HCT116 (cell line): ENCODE measurements at regions not wholly inside any gene's neighbourhood (a gene's known extent, or its start where the extent isn't known, plus 50 kb on each side); places are given as distances from the start of the nearest gene placed in this dataset.

ENCODE experiments used
- ATAC-seq: fragments of 200-7000 bp; cut with Tn5 transposase; 2 replicates; pipeline ENCODE4 v1.9.1; 2020; ENCODE audit warnings: mild to moderate bottlenecking, moderate library complexity
- BruUV-seq: library from RNA; stranded (reverse); fragments of 400-500 nt; replicated peaks from 2 replicates; lab custom pipeline; 2021; lab: Mats Ljungman, UMichigan
- CTCF ChIA-PET: fragments of 300-600 bp; sonication (Branson Sonifier 250); formaldehyde crosslinking; loops from one replicate; lab custom pipeline; 2021; ENCODE audit warnings: antibody characterized with exemption; lab: Charles Lee
- POLR2A ChIA-PET: fragments of 300-600, 350-600 bp; sonication (Branson Sonifier 250); formaldehyde crosslinking; loops from one replicate; lab custom pipeline; 2021; ENCODE audit warnings: antibody characterized with exemption; lab: Charles Lee
- RAD21 ChIA-PET, 2 experiments: fragments of 300-600 bp; sonication (Branson Sonifier 250); formaldehyde crosslinking; loops; one replicate each; lab custom pipeline; 2023; ENCODE audit warnings: low total read pairs in 2 of 2; ENCODE audit not compliant: uncharacterized antibody in 2 of 2, unreplicated experiment in 2 of 2, low non-redundant PET in 1 of 2; lab: Charles Lee
- DNase-seq: peaks from one replicate; pipeline ENCODE4 v3.0.0-alpha.2; 2010; ENCODE audit warnings: low read depth, low spot score
- H2AFZ ChIP-seq: fragments of 200-600 bp; shearing (Covaris generic), sonication (generic); 2 replicates; pipeline ENCODE4 v1.6.1; 2017; ENCODE audit warnings: low read depth, mixed run types, mixed read lengths, antibody characterized with exemption, low read length; ENCODE audit not compliant: poor library complexity, severe bottlenecking
- H3K27ac ChIP-seq: 2 replicates; pipeline ENCODE4 v1.5.1; 2012; ENCODE audit warnings: low read depth, low read length
- H3K27me3 ChIP-seq: fragments of 200-600 bp; sonication (generic); 2 replicates; pipeline ENCODE4 v1.6.1; 2016; ENCODE audit warnings: mixed run types, low read length, mixed read lengths; ENCODE audit not compliant: insufficient read depth
- H3K36me3 ChIP-seq, 2 experiments: fragments of 200-500 bp in 1 of 2; fragments of 200-600 bp in 1 of 2; sonication (Bioruptor generic) in 1 of 2; sonication (generic) in 1 of 2; 2 replicates each; pipeline versions ENCODE4 v1.5.1 to v1.6.1; 2014 to 2016; ENCODE audit warnings: low read length in 2 of 2, inconsistent platforms in 1 of 2, mixed read lengths in 1 of 2, mixed run types in 1 of 2; ENCODE audit not compliant: insufficient read depth in 2 of 2, control insufficient read depth in 1 of 2
- H3K4me1 ChIP-seq, 2 experiments: fragments of 200-600 bp in 1 of 2; sonication (generic) in 1 of 2; 2 replicates each; pipeline versions ENCODE4 v1.5.1 to v1.6.1; 2012 to 2017; ENCODE audit warnings: low read length in 2 of 2, inconsistent platforms in 1 of 2, mild to moderate bottlenecking in 1 of 2, mixed read lengths in 1 of 2, mixed run types in 1 of 2, moderate library complexity in 1 of 2; ENCODE audit not compliant: insufficient read depth in 2 of 2, control insufficient read depth in 1 of 2
- H3K4me2 ChIP-seq: fragments of 200-600 bp; sonication (generic); 2 replicates; pipeline ENCODE4 v1.6.1; 2017; ENCODE audit warnings: mixed run types, low read length, mixed read lengths
- H3K4me3 ChIP-seq, 2 experiments: fragments of 200-600 bp in 1 of 2; sonication (generic) in 1 of 2; replicated peaks in 1 of 2; 2 replicates each; pipeline ENCODE4 v1.5.1; 2011 to 2016; ENCODE audit warnings: low read length in 2 of 2, control low read depth in 1 of 2, low read depth in 1 of 2, mild to moderate bottlenecking in 1 of 2, mixed read lengths in 1 of 2, mixed run types in 1 of 2
- H3K79me2 ChIP-seq: fragments of 200-600 bp; sonication (generic); 2 replicates; pipeline ENCODE4 v1.6.1; 2017; ENCODE audit warnings: mild to moderate bottlenecking, mixed run types, low read length, moderate library complexity, mixed read lengths; ENCODE audit not compliant: insufficient read depth
- H3K9ac ChIP-seq: fragments of 200-600 bp; sonication (generic); 2 replicates; pipeline ENCODE4 v1.6.1; 2016; ENCODE audit warnings: low read length, mixed read lengths
- H3K9me2 ChIP-seq: fragments of 200-600 bp; sonication (generic), shearing (Covaris generic); 2 replicates; pipeline ENCODE4 v1.6.1; 2017; ENCODE audit warnings: mixed run types, mild to moderate bottlenecking, moderate library complexity; ENCODE audit not compliant: insufficient read depth
- H3K9me3 ChIP-seq, 2 experiments: fragments of 200-500 bp in 1 of 2; fragments of 200-600 bp in 1 of 2; sonication (Bioruptor generic) in 1 of 2; sonication (generic) in 1 of 2; 2 replicates each; pipeline ENCODE4 v1.6.1; 2014 to 2017; ENCODE audit warnings: low read length in 2 of 2, mixed read lengths in 2 of 2, inconsistent platforms in 1 of 2, low read depth in 1 of 2, mild to moderate bottlenecking in 1 of 2, mixed run types in 1 of 2, moderate library complexity in 1 of 2; ENCODE audit not compliant: control insufficient read depth in 1 of 2, insufficient read depth in 1 of 2
- H4K20me1 ChIP-seq: fragments of 200-600 bp; sonication (generic), shearing (Covaris generic); 2 replicates; pipeline ENCODE4 v1.6.1; 2017; ENCODE audit warnings: mixed run types, mild to moderate bottlenecking, moderate library complexity; ENCODE audit not compliant: insufficient read depth
- CBX3 ChIP-seq: IDR thresholded peaks from 2 replicates; pipeline ENCODE4 v1.6.1; 2012; ENCODE audit warnings: low read depth
- CEBPB ChIP-seq: IDR thresholded peaks from 2 replicates; pipeline ENCODE4 v1.6.1; 2012; ENCODE audit warnings: low read depth
- CTCF ChIP-seq, 3 experiments: fragments of 200-600 bp in 1 of 3; sonication (generic) in 1 of 3; IDR thresholded peaks in 2 of 3; conservative IDR thresholded peaks in 1 of 3; 2 replicates each; pipeline ENCODE4 v1.5.1; 2012 to 2017; ENCODE audit warnings: low read depth in 2 of 3, low read length in 2 of 3, antibody characterized with exemption in 1 of 3, borderline replicate concordance in 1 of 3, control low read depth in 1 of 3, mild to moderate bottlenecking in 1 of 3, mixed read lengths in 1 of 3, mixed run types in 1 of 3, moderate library complexity in 1 of 3; ENCODE audit not compliant: insufficient read depth in 1 of 3
- EGR1 ChIP-seq: IDR thresholded peaks from 2 replicates; pipeline ENCODE4 v1.6.1; 2012; ENCODE audit warnings: low read depth
- ELF1 ChIP-seq: IDR thresholded peaks from 2 replicates; pipeline ENCODE4 v1.6.1; 2012; ENCODE audit warnings: low read depth, borderline replicate concordance
- EZH2 ChIP-seq: fragments of 200-600 bp; sonication (generic); IDR thresholded peaks from 2 replicates; pipeline ENCODE4 v1.6.1; 2017; ENCODE audit warnings: antibody characterized with exemption, mixed run types
- EZH2phosphoT487 ChIP-seq: fragments of 200-600 bp; IDR thresholded peaks from 2 replicates; pipeline ENCODE4 v1.6.1; 2018; ENCODE audit warnings: antibody characterized with exemption, borderline replicate concordance
- JUND ChIP-seq: IDR thresholded peaks from 2 replicates; pipeline ENCODE4 v1.6.1; 2012
- MAX ChIP-seq: IDR thresholded peaks from 2 replicates; pipeline ENCODE4 v1.6.1; 2012
- POLR2A ChIP-seq: IDR thresholded peaks from 2 replicates; pipeline ENCODE4 v1.7.0; 2011; ENCODE audit warnings: borderline replicate concordance; ENCODE audit not compliant: insufficient read depth, insufficient read length; ENCODE audit errors: extremely low read depth
- POLR2AphosphoS5 ChIP-seq: IDR thresholded peaks from 2 replicates; pipeline ENCODE4 v1.6.1; 2011; ENCODE audit warnings: mild to moderate bottlenecking, low read depth, low read length, moderate library complexity
- RAD21 ChIP-seq: IDR thresholded peaks from 2 replicates; pipeline ENCODE4 v1.6.1; 2012; ENCODE audit warnings: low read depth, mild to moderate bottlenecking
- REST ChIP-seq: IDR thresholded peaks from 2 replicates; pipeline ENCODE4 v1.6.1; 2012; ENCODE audit warnings: low read depth
- SIN3A ChIP-seq: IDR thresholded peaks from 2 replicates; pipeline ENCODE4 v1.6.1; 2012; ENCODE audit warnings: low read depth
- SP1 ChIP-seq: IDR thresholded peaks from 2 replicates; pipeline ENCODE4 v1.6.1; 2012; ENCODE audit warnings: low read depth
- TCF7L2 ChIP-seq: IDR thresholded peaks from 2 replicates; pipeline ENCODE4 v1.7.0; 2011; ENCODE audit warnings: borderline replicate concordance, inconsistent platforms; ENCODE audit not compliant: insufficient read depth, insufficient read length; ENCODE audit errors: extremely low read depth
- YY1 ChIP-seq: IDR thresholded peaks from 2 replicates; pipeline ENCODE4 v1.6.1; 2011; ENCODE audit warnings: low read length, low read depth, moderate library complexity, mild to moderate bottlenecking; ENCODE audit not compliant: insufficient replicate concordance; ENCODE audit errors: extremely low read depth
- ZBTB33 ChIP-seq: IDR thresholded peaks from 2 replicates; pipeline ENCODE4 v1.6.1; 2011; ENCODE audit warnings: mild to moderate bottlenecking, low read length, moderate library complexity; ENCODE audit not compliant: insufficient replicate concordance; ENCODE audit errors: extremely low read depth
- ZFX ChIP-seq: fragments of 450-650 bp; IDR thresholded peaks from 2 replicates; pipeline ENCODE4 v1.6.1; 2017
- ZNF274 ChIP-seq: fragments of 200-500 bp; sonication (Bioruptor generic); IDR thresholded peaks from 2 replicates; pipeline ENCODE4 v1.6.1; 2014; ENCODE audit warnings: mild to moderate bottlenecking, low read depth, low read length, inconsistent platforms
- intact Hi-C: fragments of 100-400 bp; cut with micrococcal nuclease; formaldehyde crosslinking; loops from 2 replicates; pipeline ENCODE4 v1.10.0; 2022

- Histone ChIP-seq H3K27me3 (no peaks in the 10 kb centered on the region), H3K27ac (no peak overlapping the region), H2AFZ (no peak overlapping the region), H3K4me2 (no peak overlapping the region), H3K9me3 (no peaks in the 10 kb centered on the region), H3K9me2 (no peaks in the 10 kb centered on the region), H3K4me1 (peaks cover 0 to 7% of the 10 kb centered on the region in 2 experiments; a peak in 2 of 4 replicates), H4K20me1 (no peaks in the 10 kb centered on the region), H3K36me3 (no peaks in the 10 kb centered on the region), H3K79me2 (no peaks in the 10 kb centered on the region), H3K4me3 (no peak overlapping the region), H3K9ac (no peak overlapping the region)
- DNase-seq (no peak), ATAC-seq (no peak)
- ChIA-PET POLR2A (no interaction called here), CTCF (no interaction called here), RAD21 (no interaction called here)
- TF ChIP-seq EGR1, result no peak
- no peak for TF ChIP-seq MAX
- TF ChIP-seq POLR2A, result no peak
- TF ChIP-seq CBX3, result no peak
- TF ChIP-seq ELF1, result no peak
- no peak for TF ChIP-seq REST
- no peak for TF ChIP-seq EZH2
- no peak for TF ChIP-seq SIN3A
- no peak for TF ChIP-seq POLR2AphosphoS5
- no peak for TF ChIP-seq RAD21
- no peak for TF ChIP-seq SP1
- TF ChIP-seq ZBTB33, result no peak
- TF ChIP-seq JUND, result no peak
- TF ChIP-seq CEBPB, result no peak
- TF ChIP-seq ZNF274, result no peak
- TF ChIP-seq EZH2phosphoT487, result no peak
- no peak for TF ChIP-seq YY1
- TF ChIP-seq TCF7L2, result no peak
- no peak for TF ChIP-seq ZFX
- no peak for TF ChIP-seq CTCF (IDR thresholded peaks at IDR 0.05 in 2 of 3, conservative IDR thresholded peaks at IDR 0.05 in 1 of 3; ENCODE audit: borderline replicate concordance in 1 of 3, insufficient read depth in 1 of 3, low read depth in 2 of 3, low read length in 2 of 3)
- no TSS peak for BruUV-seq
- intact Hi-C loops, result no loop called here
Measured at GRCh38 chr2:83994633-83995179, 464.4 kb downstream of the SUCLG1 start.
